GM12872 (cell line): ENCODE measurements at regions not wholly inside any gene's neighbourhood (a gene's known extent, or its start where the extent isn't known, plus 50 kb on each side); places are given as distances from the start of the nearest gene placed in this dataset.

Experiments used
- CTCF ChIP-seq: IDR thresholded peaks from 3 replicates; pipeline ENCODE4 v1.5.1; 2011; ENCODE audit warnings: low read depth, mild to moderate bottlenecking, low read length, moderate library complexity; ENCODE audit not compliant: insufficient read depth

GRCh38 chrX:25198253-25198652 is 182.5 kb upstream of the ARX start:
- TF ChIP-seq CTCF, result no peak

- TF ChIP-seq CTCF, result no peak
These were observed 180.5 kb upstream of the ARX start for GRCh38 chrX:25196221-25196620.

- TF ChIP-seq CTCF, result no peak
These were observed 175.6 kb upstream of the ARX start for GRCh38 chrX:25191403-25191802.

- TF ChIP-seq CTCF, result no peak
These were observed 166.0 kb upstream of the ARX start for GRCh38 chrX:25181775-25182174.

- no peak for TF ChIP-seq CTCF
These were observed 164.5 kb upstream of the ARX start for GRCh38 chrX:25180242-25180641.

- no peak for TF ChIP-seq CTCF
These were observed 162.8 kb upstream of the ARX start for GRCh38 chrX:25178555-25178954.

- no peak for TF ChIP-seq CTCF
These were observed 160.0 kb upstream of the ARX start for GRCh38 chrX:25175743-25176142.

GRCh38 chrX:25175171-25175570 is 159.4 kb upstream of the ARX start:
- TF ChIP-seq CTCF, result no peak
